ENCODE measurements at regions not wholly inside any gene's neighbourhood (a gene's known extent, or its start where the extent isn't known, plus 50 kb on each side); places are given as distances from the start of the nearest gene placed in this dataset.

DNA sequence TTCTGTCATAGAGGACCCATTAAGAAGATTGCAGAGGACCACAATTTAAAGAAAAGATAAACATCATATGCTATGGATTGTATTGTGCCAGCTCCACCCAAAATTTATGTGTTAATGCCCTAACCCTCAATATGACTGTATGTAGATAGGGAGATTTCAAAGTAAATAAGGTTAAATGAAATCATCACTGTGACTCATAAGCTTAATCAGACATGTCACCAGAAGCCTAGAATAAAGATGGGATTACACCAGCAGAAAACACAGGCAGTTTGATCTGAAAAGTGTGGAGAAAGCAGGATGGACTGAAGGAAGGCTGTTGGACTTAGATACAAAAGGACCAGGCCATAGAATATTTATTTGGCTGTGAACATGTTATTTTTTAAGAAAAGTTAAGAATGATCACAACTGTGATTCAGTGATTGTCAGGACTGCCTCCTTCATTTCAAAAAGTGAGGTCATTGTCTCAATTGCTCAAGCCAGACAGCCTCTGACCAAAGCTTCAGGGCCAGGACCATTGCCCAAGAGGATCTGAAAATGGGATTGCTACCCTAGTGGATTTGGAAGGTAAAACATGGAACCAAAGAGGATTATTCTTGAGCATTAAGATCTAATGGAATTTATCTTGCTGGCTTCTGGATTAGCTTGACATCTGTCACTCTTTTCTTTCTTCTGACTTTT lies 270.8 kb upstream of the POM121L12 start:
- Histone ChIP-seq H3K9me3 (ENCODE audit: low read length) (peaks cover 48% of the 10 kb centered on the region), H3K79me2 (ENCODE audit: low read length) (no peaks in the 10 kb centered on the region), H3K4me1 (ENCODE audit: low read length) (no peaks in the 10 kb centered on the region), H3K9ac (ENCODE audit: low read length) (no peak overlapping the region), H3K36me3 (ENCODE audit: insufficient read depth, low read length) (no peaks in the 10 kb centered on the region), H3K4me3 (ENCODE audit: low read length) (no peak overlapping the region), H3K9me2 (replicated peaks; ENCODE audit: insufficient read depth, low read length) (no peaks in the 10 kb centered on the region), H3K4me2 (ENCODE audit: low read depth, low read length, poor library complexity, severe bottlenecking) (no peak overlapping the region), H2AFZ (ENCODE audit: low read length) (no peak overlapping the region), H3K27me3 (ENCODE audit: low read length) (no peaks in the 10 kb centered on the region), H4K20me1 (ENCODE audit: insufficient read depth, low read depth, low read length) (no peaks in the 10 kb centered on the region), H3K27ac (ENCODE audit: low read length) (no peak overlapping the region)
- DNase-seq, result no peak

GRCh38 chr7:52758356-52758755 lies 277.1 kb upstream of the POM121L12 start:
- no peak for DNase-seq
- Histone ChIP-seq H3K79me2 (ENCODE audit: low read length) (no peaks in the 10 kb centered on the region), H3K4me2 (ENCODE audit: low read depth, low read length, poor library complexity, severe bottlenecking) (no peak overlapping the region), H3K9ac (ENCODE audit: low read length) (no peak overlapping the region), H3K4me1 (ENCODE audit: low read length) (no peaks in the 10 kb centered on the region), H3K27me3 (ENCODE audit: low read length) (no peaks in the 10 kb centered on the region), H4K20me1 (ENCODE audit: insufficient read depth, low read depth, low read length) (no peaks in the 10 kb centered on the region), H3K4me3 (ENCODE audit: low read length) (no peak overlapping the region), H3K9me2 (replicated peaks; ENCODE audit: insufficient read depth, low read length) (no peaks in the 10 kb centered on the region), H3K27ac (ENCODE audit: low read length) (no peak overlapping the region), H3K9me3 (ENCODE audit: low read length) (peaks cover 38% of the 10 kb centered on the region), H2AFZ (ENCODE audit: low read length) (no peak overlapping the region), H3K36me3 (ENCODE audit: insufficient read depth, low read length) (no peaks in the 10 kb centered on the region)

- no peaks in the 10 kb centered on the region for H3K27me3 ChIP-seq (ENCODE audit: low read length)
- H3K79me2 ChIP-seq (ENCODE audit: low read length), result no peaks in the 10 kb centered on the region
- no peak overlapping the region for H3K4me3 ChIP-seq (ENCODE audit: low read length)
- H3K4me2 ChIP-seq (ENCODE audit: low read depth, low read length, poor library complexity, severe bottlenecking), result no peak overlapping the region
- H3K27ac ChIP-seq (ENCODE audit: low read length), result no peak overlapping the region
- H3K9me3 ChIP-seq (ENCODE audit: low read length), result peaks cover 28% of the 10 kb centered on the region
- no peak overlapping the region for H2AFZ ChIP-seq (ENCODE audit: low read length)
- DNase-seq, result no peak
- no peaks in the 10 kb centered on the region for H3K4me1 ChIP-seq (ENCODE audit: low read length)
- H3K9ac ChIP-seq (ENCODE audit: low read length), result no peak overlapping the region
- H4K20me1 ChIP-seq (ENCODE audit: insufficient read depth, low read depth, low read length), result no peaks in the 10 kb centered on the region
- no peaks in the 10 kb centered on the region for H3K36me3 ChIP-seq (ENCODE audit: insufficient read depth, low read length)
- no peaks in the 10 kb centered on the region for H3K9me2 ChIP-seq (replicated peaks; ENCODE audit: insufficient read depth, low read length)
These were observed 281.6 kb upstream of the POM121L12 start for GRCh38 chr7:52753855-52754254.

GRCh38 chr7:52752891-52753290 lies 282.5 kb upstream of the POM121L12 start:
- Histone ChIP-seq H4K20me1 (ENCODE audit: insufficient read depth, low read depth, low read length) (no peaks in the 10 kb centered on the region), H3K4me1 (ENCODE audit: low read length) (no peaks in the 10 kb centered on the region), H2AFZ (ENCODE audit: low read length) (no peak overlapping the region), H3K36me3 (ENCODE audit: insufficient read depth, low read length) (no peaks in the 10 kb centered on the region), H3K9me2 (replicated peaks; ENCODE audit: insufficient read depth, low read length) (no peaks in the 10 kb centered on the region), H3K4me3 (ENCODE audit: low read length) (no peak overlapping the region), H3K4me2 (ENCODE audit: low read depth, low read length, poor library complexity, severe bottlenecking) (no peak overlapping the region), H3K9ac (ENCODE audit: low read length) (no peak overlapping the region), H3K79me2 (ENCODE audit: low read length) (no peaks in the 10 kb centered on the region), H3K27ac (ENCODE audit: low read length) (no peak overlapping the region), H3K27me3 (ENCODE audit: low read length) (no peaks in the 10 kb centered on the region), H3K9me3 (ENCODE audit: low read length) (peaks cover 24% of the 10 kb centered on the region)
- no peak for DNase-seq

GRCh38 chr7:52749880-52750279 lies 285.6 kb upstream of the POM121L12 start:
- peaks cover 19% of the 10 kb centered on the region for H3K9me3 ChIP-seq (ENCODE audit: low read length)
- H3K4me3 ChIP-seq (ENCODE audit: low read length), result no peak overlapping the region
- H3K4me1 ChIP-seq (ENCODE audit: low read length), result no peaks in the 10 kb centered on the region
- no peak overlapping the region for H3K27ac ChIP-seq (ENCODE audit: low read length)
- H3K9me2 ChIP-seq (replicated peaks; ENCODE audit: insufficient read depth, low read length), result no peaks in the 10 kb centered on the region
- no peak overlapping the region for H3K4me2 ChIP-seq (ENCODE audit: low read depth, low read length, poor library complexity, severe bottlenecking)
- no peaks in the 10 kb centered on the region for H3K27me3 ChIP-seq (ENCODE audit: low read length)
- no peaks in the 10 kb centered on the region for H3K36me3 ChIP-seq (ENCODE audit: insufficient read depth, low read length)
- no peaks in the 10 kb centered on the region for H4K20me1 ChIP-seq (ENCODE audit: insufficient read depth, low read depth, low read length)
- no peak overlapping the region for H3K9ac ChIP-seq (ENCODE audit: low read length)
- no peak overlapping the region for H2AFZ ChIP-seq (ENCODE audit: low read length)
- no peaks in the 10 kb centered on the region for H3K79me2 ChIP-seq (ENCODE audit: low read length)
- no peak for DNase-seq

DNA sequence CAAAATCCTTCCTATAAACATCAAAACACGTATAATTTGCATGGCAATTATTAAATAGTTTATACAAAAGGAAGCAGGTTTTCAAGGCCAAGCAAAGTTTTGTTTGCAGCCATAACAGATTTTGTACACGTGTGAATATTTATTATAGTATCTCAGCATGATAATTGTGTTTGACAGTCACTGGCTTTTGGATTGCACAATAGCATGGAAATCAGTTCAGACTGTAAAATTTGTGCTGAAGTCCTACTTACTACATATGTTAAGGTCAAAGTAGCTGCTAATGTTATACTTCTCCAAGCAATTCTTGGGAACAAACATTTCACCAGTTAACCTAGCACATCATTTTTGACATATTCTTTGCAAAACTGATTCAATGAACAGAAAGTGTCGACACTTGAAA lies 287.6 kb upstream of the POM121L12 start:
- Histone ChIP-seq H3K4me2 (ENCODE audit: low read depth, low read length, poor library complexity, severe bottlenecking) (no peak overlapping the region), H3K27ac (ENCODE audit: low read length) (no peak overlapping the region), H4K20me1 (ENCODE audit: insufficient read depth, low read depth, low read length) (no peaks in the 10 kb centered on the region), H3K79me2 (ENCODE audit: low read length) (no peaks in the 10 kb centered on the region), H3K9ac (ENCODE audit: low read length) (no peak overlapping the region), H3K4me1 (ENCODE audit: low read length) (no peaks in the 10 kb centered on the region), H3K9me3 (ENCODE audit: low read length) (peaks cover 29% of the 10 kb centered on the region), H3K9me2 (replicated peaks; ENCODE audit: insufficient read depth, low read length) (no peaks in the 10 kb centered on the region), H3K4me3 (ENCODE audit: low read length) (no peak overlapping the region), H3K36me3 (ENCODE audit: insufficient read depth, low read length) (no peaks in the 10 kb centered on the region), H3K27me3 (ENCODE audit: low read length) (no peaks in the 10 kb centered on the region), H2AFZ (ENCODE audit: low read length) (no peak overlapping the region)
- no peak for DNase-seq

GRCh38 chr7:52741670-52742290 lies 293.7 kb upstream of the POM121L12 start:
- no peaks in the 10 kb centered on the region for H3K79me2 ChIP-seq (ENCODE audit: low read length)
- H3K9me2 ChIP-seq (replicated peaks; ENCODE audit: insufficient read depth, low read length), result no peaks in the 10 kb centered on the region
- H3K36me3 ChIP-seq (ENCODE audit: insufficient read depth, low read length), result no peaks in the 10 kb centered on the region
- no peaks in the 10 kb centered on the region for H4K20me1 ChIP-seq (ENCODE audit: insufficient read depth, low read depth, low read length)
- H3K27ac ChIP-seq (ENCODE audit: low read length), result no peak overlapping the region
- H3K4me3 ChIP-seq (ENCODE audit: low read length), result no peak overlapping the region
- no peaks in the 10 kb centered on the region for H3K4me1 ChIP-seq (ENCODE audit: low read length)
- peaks cover 45% of the 10 kb centered on the region for H3K9me3 ChIP-seq (ENCODE audit: low read length)
- H3K9ac ChIP-seq (ENCODE audit: low read length), result no peak overlapping the region
- no peak overlapping the region for H2AFZ ChIP-seq (ENCODE audit: low read length)
- no peak overlapping the region for H3K4me2 ChIP-seq (ENCODE audit: low read depth, low read length, poor library complexity, severe bottlenecking)
- no peak for DNase-seq
- no peaks in the 10 kb centered on the region for H3K27me3 ChIP-seq (ENCODE audit: low read length)

DNA sequence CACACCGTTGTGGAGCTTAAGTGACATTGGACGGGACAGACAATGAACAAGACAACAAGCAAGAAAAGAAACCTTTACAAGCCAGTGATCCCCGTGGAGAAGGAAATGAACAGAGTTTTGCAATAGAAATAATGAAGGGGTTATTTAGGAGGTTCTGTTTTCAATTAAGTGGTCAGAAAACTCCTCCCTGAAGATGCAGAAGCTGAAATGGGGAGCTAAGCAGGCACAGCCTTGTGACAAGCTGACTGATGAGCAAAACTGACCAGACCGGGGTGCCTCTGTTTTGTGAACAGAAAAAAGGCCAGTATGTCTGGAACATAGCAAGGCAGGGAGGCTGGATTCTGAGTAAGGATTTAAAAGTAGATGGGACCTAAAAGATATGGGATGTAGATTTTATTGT lies 299.8 kb upstream of the POM121L12 start:
- no peak overlapping the region for H2AFZ ChIP-seq (ENCODE audit: low read length)
- no peaks in the 10 kb centered on the region for H3K9me2 ChIP-seq (replicated peaks; ENCODE audit: insufficient read depth, low read length)
- no peak for DNase-seq

More for the DNA sequence above, 299.8 kb upstream of the POM121L12 start:
- Histone ChIP-seq H3K4me2 (ENCODE audit: low read depth, low read length, poor library complexity, severe bottlenecking) (no peak overlapping the region), H3K27ac (ENCODE audit: low read length) (no peak overlapping the region), H3K9ac (ENCODE audit: low read length) (no peak overlapping the region), H3K36me3 (ENCODE audit: insufficient read depth, low read length) (no peaks in the 10 kb centered on the region), H3K79me2 (ENCODE audit: low read length) (no peaks in the 10 kb centered on the region), H3K9me3 (ENCODE audit: low read length) (peaks cover 29% of the 10 kb centered on the region), H3K4me3 (ENCODE audit: low read length) (no peak overlapping the region), H3K4me1 (ENCODE audit: low read length) (no peaks in the 10 kb centered on the region), H4K20me1 (ENCODE audit: insufficient read depth, low read depth, low read length) (no peaks in the 10 kb centered on the region), H3K27me3 (ENCODE audit: low read length) (no peaks in the 10 kb centered on the region)

Data from Karpas-422 (cell line).